ENCODE measurements at regions not wholly inside any gene's neighbourhood (a gene's known extent, or its start where the extent isn't known, plus 50 kb on each side); places are given as distances from the start of the nearest gene placed in this dataset.

GRCh38 chr4:27198246-27198645 is 337.6 kb downstream of the STIM2 start:
- TF ChIP-seq CTCF (IDR thresholded peaks at IDR 0.05; ENCODE audit: insufficient read depth, low read depth, low read length): no peak
- no peak for TF ChIP-seq EZH2 (IDR thresholded peaks at IDR 0.05; ENCODE audit: insufficient read depth, low read length)

Data from astrocyte (in vitro differentiated cells and primary cell).